NCI-H1694 (cell line): ENCODE measurements at regions not wholly inside any gene's neighbourhood (a gene's known extent, or its start where the extent isn't known, plus 50 kb on each side); places are given as distances from the start of the nearest gene placed in this dataset.
"Not testable (repeated sequence)": the region's sequence is repeated elsewhere in the genome, so short reads cannot be mapped to it uniquely, and the experiment has no call there.

Experiments
- DNase-seq: peaks from one replicate; lab custom pipeline; 2025; lab: John Stamatoyannopoulos, UW

DNA sequence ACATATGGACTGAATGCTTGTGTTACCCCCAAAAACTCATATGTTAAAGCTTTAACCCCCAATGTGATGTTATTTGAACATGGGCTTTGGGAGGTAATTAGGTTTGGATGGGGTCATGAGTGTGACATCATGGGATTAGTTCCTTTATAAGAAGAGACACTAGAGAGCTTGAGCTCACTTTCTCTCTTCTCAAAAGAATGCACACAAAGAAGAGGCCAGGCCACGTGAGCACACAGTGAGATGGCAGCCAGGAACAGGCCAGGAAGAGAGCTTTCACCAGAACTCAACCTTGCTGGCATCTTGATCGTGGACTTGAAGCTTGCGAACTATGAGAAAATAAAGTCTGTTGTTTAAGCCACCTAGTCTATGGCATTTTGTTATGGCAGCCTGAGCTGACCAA lies 360.6 kb downstream of the NR2F1-AS1 start:
- no peak for DNase-seq

DNA sequence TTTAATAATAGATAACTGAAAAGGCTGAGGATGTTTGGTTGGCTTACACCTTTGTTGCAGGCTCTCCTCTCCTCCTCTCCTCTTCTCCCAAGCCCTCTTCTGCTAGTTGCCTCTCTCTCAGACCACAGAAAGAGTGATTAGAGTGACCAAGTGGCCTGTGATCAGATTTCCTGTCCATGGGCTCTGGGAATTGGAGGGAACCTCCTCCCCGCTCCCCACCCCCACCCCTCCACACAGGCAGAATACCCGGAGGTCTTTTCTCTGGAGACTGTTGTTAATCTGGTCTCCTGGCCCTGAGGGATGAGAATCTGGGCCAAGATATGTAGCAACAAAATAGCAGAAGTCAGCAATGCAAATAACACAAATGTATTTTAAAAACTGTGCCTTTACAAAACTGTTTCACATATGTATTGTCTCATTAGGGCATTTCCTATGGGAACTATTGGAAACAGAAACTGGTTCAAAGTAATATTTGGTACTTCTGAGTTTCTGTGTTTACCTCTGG lies 361.3 kb downstream of the NR2F1-AS1 start:
- DNase-seq, result no peak

DNA sequence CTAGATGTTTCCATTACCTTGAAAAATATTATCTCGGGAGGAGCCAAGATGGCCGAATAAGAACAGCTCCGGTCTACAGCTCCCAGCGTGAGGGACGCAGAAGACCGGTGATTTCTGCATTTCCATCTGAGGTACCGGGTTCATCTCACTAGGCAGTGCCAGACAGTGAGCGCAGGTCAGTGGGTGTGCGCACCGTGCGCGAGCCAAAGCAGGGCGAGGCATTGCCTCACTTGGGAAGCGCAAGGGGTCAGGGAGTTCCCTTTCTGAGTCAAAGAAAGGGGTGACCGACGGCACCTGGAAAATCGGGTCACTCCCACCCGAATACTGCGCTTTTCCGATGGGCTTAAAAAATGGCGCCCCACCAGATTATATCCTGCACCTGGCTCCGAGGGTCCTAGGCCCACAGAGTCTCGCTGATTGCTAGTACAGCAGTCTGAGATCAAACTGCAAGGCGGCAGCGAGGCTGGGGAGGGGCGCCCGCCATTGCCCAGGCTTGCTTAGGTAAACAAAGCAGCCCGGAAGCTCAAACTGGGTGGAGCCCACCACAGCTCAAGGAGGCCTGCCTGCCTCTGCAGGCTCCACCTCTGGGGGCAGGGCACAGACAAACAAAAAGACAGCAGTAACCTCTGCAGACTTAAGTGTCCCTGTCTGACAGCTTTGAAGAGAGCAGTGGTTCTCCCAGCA lies 367.8 kb downstream of the NR2F1-AS1 start:
- not testable (repeated sequence) for DNase-seq

DNA sequence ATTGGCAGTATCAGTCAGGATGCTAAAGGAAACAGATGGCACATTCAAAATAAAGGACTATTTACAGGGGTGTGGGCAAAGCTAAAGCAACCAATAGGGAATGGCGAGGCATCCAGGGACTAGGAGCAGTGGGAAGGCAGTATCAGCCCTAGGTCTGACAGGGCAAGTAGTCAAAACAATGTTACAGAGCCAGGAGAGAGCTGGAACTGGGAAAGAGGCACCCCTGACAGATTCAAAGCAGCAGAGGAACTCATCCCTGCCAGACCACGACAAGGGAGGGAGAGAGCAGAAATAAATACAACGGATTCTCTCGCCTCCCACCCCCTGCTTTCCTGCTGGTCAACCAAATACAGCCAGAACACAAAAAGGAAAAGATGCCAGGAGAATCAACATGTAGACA lies 371.5 kb downstream of the NR2F1-AS1 start:
- DNase-seq, result peak; percentile 92

DNA sequence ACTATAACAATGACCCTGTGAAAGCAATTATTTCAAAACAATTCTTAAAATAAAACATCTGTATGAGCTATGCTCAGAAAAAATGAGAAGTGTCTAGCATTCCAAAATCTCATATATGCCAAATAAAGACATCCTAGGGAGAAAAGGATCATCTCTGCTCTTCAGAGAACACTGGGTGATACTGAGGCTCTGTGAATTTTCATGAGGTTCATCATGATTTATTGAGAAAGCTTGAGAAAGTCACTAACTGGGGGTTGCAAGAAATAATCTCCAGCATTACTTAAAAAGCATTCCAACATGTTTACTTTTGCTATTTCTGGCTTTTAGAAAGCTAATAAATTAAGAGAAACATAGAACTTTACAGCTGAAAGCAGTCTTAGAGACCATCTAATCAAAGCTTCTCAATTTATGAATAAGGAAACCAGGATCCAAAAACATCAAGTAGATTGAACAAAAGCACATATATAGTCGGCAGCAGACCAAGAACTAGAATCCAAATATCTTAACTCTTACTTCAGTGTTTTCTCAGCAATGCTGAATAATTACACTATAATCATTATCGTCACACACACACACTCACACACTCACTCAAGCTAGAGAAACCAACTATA lies 372.8 kb downstream of the NR2F1-AS1 start:
- DNase-seq, result no peak

DNA sequence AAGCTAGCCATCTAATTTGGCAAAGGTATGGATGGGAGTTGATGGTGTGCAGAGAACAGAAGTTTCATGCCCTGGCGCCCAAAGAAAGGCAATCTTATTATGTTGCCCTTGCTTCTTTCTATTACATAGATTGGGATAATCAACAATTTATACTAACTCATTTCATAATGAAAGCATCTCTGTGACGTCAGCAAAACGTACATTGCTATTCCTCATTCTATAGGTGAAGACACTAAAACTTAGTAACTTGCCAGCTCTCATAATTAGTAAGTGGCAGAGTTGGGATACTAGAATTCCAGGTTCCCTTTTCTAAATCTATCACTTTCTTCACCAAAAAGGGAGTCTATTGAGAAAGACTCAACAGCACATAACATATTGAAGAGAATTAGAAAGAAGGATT lies 374.8 kb downstream of the NR2F1-AS1 start:
- DNase-seq, result no peak

DNA sequence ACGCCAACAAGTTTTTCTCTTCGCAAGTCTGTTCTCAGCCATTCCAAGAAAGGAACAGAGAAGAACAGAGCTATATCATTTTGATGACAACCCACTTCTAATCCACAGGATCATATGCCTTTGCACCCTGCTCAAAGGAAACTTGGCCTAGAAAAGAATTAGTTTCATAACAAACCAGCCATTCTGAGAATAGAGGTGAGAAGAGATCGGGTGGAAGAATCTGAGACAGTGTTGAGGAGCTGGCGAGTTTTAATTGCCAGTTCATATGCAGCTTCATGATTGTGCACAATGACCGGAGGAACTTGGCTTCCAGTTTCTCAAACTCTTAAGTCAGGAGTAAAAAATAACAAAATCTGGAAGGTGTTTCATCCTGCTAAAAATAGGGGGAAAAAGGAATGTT lies 380.0 kb downstream of the NR2F1-AS1 start:
- DNase-seq, result no peak

DNA sequence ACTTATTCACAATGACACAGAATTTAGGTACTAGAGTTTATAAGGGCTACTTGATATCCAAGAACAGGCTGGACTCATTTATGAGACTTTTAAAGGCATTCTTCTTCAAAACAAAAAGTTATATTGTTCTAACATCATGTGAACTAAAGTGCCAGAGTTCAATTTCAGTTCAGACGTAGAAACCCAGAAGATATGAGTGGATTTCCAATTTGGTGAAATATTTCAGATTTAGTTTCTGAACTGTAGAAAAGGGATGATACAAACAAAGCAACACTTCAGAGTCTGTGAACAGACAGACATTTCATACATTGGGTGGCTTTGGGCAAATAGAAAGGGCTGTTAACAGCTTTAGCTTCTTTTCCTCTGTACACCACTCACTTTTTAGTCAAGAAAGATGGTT lies 384.0 kb downstream of the NR2F1-AS1 start:
- DNase-seq, result no peak

DNA sequence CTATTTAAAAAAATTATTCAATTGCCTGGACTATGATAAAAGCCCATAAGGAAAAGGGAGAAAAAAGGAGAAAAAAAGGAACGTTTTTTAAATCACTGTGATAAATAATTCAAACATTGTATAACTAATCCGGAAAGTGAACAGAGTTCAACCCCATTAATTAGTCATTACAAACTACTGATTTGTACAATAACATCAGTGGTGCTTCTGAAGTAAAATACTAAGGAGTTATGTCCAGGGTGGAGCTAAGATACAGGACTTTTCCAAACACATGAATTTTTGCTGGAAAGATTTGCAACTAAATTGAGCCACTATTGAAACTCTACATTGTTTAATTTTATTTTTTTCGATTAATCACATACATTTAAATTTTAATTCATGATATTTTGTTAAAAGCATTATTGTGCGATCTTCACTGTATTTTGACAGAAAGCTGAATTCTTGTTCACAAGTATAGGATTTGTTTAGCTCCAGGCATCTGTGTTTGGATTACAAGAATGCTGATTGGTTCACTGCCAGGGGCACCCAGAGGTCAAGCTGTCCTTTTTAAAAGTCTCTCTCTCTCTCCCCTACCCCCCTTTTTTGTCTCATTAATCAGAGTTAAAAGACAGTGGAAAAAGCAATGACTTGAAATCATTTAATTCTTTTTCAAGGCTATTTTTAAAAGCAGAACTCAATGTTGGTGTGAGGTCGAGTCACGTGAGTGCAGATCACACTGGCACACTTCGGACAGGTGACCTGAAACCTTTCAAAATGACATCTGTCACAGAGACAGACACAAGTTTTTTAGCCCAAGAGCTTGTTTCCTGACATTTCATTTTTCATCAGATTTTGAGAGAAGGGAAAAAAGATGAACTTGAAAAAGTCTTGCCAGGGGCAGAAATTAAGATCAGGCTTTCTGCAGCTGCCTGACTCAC lies 387.3 kb downstream of the NR2F1-AS1 start:
- no peak for DNase-seq

DNA sequence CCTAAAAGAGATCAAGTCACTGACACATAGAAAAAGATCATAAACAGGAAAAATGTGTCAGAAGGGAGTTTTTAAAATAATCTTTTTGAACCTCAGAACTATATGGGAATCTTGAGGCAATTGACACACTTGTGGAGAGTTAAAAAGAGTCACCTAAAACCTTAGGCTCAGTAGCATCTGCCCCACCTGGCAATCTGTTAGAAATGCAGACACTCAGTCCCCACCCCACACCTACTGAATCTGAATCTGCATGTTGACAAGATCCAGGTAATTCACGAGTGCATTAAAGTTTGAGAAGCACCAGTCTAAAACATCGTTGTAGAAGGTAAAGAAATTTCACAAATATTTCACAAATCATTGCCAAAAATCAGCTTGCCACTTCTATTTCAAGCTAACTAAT lies 388.3 kb downstream of the NR2F1-AS1 start:
- DNase-seq, result no peak

DNA sequence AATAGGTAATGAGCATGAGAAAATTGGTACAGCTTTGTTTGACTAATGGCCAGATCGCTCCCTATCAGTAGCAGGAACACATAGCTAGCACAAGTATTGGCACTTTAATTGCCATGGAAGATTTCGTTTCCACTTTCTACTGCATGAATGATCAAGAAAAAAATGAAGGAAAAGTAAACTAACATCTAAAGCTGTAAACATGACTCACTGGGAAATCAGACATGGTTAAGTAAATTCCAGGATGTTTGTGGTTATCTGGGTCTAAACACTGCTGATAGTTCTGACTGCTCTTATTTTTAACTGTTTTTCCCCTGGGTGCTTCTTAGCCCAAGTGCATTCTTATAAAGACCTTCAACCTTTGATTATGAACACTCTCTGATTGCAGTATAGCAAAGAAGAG lies 388.9 kb downstream of the NR2F1-AS1 start:
- no peak for DNase-seq

DNA sequence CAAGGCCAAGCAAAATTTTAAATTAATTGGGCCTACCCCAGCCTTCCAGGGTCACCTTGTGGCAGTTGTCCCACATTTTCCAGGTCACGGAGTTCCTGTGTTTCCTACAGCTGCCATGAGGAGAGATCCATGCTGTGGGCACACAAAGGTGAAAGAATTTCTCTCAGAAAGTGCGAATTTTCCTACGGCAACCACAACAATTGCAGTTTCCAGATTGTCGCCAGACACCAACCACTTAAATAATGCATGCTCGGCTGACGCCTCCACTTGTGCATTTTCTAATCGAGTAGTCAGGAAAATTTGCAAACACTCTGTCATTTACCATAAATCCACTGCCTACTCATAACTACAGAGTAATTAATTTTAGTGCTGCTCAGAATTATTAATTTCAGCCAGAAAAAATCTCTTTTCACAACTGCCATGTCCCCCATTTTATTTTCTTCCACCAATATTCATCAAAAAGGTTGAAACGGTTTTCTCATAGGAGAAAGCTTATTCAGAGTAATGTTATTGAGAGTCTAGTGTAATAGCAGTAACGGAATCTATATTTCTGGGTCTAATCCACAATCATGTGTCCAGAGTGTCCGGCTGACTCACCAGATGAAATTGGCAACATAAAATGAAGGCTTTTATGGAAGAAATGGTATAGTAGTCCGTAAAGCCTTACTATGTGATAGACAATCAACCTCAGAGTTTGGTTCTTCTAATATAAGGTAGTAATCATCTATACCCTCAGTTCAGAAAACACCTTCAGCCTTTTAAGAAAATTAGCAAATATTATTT lies 389.8 kb downstream of the NR2F1-AS1 start:
- DNase-seq, result no peak

DNA sequence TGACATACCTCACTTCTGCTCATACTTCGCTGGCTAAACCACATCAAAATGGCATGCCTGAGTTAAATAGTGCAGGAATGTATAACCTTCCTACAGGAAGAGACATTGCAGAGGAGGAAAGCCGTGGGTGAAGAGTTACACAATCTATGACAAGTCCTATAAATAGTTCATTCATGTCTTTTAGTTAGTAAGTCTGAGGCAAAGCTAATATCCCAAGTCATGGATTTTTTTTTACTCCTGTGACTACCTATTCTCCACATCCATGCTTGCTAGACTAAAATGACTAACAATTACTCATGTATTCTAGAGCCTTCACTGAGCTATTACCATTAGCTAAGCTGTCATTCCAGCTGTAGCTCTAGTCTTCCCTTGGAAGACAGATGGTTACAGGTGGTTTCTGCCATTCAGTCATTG lies 391.3 kb downstream of the NR2F1-AS1 start:
- no peak for DNase-seq

DNA sequence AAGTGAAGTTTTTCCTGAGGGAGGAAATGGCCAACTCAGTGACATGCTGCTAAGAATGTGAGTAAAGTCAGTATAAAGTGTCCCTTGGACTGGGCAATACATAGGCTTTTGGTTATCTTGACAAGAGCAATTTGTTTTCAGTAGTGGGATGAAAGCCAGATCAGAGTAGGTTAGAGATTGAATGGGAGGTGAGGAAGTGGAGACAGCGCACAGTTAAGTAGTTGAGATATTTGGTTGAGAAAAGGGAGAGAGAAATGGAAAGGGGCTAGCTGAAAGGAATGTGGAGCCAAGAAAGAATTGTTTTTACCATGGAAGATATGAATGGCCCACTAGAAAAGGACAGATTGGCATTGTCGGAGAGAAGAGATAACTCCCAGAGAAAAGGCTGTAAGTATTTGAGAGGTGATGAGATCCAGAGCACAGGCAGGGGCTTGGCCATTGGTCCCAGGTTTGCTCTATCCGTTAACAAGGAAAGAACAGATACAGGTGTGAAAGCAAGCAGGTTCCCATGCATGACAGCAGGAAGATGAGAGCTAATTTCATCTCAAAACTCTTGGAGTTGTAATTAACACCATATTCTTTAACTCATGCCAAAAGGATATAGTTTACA lies 392.0 kb downstream of the NR2F1-AS1 start:
- DNase-seq, result no peak

DNA sequence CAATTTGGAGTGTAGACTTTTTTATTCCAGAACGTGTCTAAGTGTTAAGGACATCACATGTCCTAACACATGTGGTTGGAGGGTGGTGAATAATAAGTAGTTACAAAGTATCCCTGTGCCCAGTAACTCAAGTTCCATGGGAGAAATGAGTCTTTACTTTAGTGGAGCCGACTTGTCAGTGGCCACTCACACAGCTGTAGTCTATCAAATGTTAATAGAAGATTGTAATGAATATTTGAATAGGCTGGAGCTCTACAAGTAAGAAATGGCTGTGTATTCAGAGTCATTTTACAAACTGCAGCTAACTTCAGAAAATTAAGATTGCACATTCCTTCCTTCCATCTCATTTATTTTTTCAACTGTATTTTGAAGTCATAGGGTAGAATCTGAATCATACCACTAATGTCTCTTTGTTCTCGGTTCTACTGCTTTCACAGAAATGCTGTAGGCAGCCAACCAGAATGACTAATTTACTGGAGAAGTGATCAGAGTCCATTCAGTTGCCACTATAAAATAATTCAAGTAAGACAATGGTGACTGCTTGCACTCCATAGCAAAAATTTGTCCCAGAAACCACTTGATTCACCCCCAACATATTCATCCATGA lies 394.8 kb downstream of the NR2F1-AS1 start:
- no peak for DNase-seq

DNA sequence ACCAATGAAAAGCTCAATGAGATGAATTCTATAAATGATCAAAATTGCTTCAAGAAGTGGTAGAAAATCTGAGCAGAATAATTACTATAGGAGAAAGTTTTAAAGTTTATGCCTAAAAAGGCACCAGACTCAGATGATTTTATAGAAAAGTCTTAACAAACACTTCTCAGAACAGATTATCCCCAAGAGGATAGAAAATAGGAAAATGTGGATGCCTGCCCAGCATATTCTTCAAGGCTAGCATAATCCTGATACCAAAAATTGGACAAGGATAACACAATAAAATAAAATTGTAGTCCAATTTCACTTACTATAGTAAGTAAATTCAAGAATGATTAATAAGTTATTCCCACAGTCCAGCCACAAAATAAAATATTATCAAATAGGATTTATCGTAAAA lies 397.0 kb downstream of the NR2F1-AS1 start:
- DNase-seq, result no peak

DNA sequence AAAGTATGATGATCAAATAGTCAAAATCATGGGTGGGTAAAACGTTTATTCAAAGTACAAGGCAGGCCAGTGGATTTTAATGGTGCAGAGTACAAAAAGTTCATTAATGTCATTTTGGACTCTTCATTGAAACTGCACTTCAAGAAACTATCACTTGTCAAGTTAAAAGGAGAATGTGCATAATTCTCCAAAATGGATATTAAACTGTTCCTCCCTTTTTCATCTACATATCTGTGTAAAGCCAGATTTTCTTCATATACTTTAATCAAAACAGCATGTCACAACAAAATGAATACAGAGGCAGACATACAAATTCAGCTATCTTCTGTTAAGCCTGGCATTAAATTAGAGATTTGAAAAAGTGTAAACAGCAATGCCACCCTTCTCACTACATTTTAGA lies 401.6 kb downstream of the NR2F1-AS1 start:
- no peak for DNase-seq

DNA sequence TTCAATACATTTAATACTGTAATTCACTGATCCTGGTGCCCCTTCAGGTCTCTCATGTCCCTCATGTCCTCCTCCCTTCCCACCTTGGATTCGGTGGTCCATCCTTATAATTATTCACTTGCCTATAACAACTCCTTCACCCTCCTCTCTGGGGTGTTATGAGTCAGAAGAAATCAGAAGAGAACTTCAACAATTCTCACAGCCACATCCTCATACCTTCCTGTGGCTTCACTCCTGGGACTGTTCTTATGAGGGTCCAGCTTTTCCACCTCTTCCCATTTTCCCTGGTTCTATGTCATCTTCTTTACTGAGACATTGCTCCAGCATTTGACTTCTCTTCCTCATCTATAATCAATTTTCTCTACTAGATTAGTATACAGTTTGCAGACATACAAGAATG lies 406.1 kb downstream of the NR2F1-AS1 start:
- no peak for DNase-seq

DNA sequence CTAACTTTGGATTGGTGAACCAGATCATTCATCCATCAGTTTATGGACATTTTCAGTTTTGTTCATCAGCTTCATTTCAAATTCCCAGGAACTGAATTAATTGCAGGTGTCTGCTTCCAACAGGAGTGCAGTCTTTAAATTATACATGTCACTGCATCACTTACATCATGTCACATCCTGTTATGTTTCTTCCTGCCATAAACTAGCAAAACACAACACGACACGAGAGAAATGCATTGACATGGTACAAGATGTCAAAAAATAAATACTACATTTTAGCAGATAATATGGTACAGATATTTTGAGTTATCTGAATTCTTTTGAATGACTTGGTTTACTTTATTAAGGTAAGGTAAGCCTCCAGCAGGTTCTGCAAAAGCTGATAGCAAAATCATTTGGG lies 415.5 kb downstream of the NR2F1-AS1 start:
- DNase-seq, result no peak

DNA sequence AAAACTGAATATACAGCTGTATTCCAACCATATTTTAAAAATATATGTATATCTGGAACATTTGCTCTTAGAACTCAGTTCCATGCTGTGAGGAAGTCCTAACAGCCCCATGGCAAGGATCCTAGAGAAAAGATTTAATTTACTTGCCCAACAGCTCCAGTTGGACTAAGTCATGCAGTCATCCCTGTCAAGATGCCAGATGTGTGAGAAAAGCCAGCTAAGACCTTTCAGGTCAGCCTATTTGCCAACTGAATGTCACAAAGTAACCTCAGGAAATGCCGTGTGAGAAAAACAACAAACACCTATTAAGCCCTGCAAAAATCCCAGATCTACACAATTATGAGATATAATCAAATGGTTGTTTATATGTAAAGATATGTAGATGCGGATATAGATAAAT lies 416.3 kb downstream of the NR2F1-AS1 start:
- DNase-seq, result no peak

DNA sequence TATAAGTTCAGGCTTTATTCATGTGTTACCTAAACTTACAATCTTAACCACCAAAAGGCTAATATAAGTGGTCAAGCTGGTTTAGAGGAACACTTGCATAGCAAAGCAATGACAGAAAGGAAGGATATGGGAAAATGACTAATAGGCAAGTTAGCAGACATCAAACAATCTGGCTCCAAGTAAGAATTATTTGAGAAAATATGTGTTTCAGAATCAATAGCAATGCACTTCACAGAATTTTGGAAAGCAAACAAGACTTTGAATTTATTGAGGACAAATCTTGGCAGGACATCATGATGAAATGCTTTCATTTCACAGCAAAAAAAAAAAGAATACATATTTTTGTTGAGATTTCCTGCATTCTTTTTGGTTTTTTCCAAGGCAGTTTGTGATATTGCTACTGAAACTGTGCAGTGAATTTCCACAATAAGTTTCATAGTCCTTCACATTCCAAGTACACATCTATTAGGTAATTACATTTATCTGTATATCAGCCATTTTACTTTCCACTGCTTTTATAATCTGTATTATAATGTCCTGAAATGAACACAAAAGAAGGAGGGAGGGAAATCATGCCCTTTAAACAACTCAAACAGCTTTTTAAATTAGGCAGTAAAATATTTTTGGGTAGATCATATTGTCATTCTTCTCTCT lies 417.9 kb downstream of the NR2F1-AS1 start:
- no peak for DNase-seq
